Astrocyte of the hippocampus (primary cell): ENCODE measurements at regions not wholly inside any gene's neighbourhood (a gene's known extent, or its start where the extent isn't known, plus 50 kb on each side); places are given as distances from the start of the nearest gene placed in this dataset.

Experiments used
- DNase-seq: peaks from one replicate; pipeline ENCODE4 v3.0.0; 2011; ENCODE audit warnings: low read depth, low spot score

DNA sequence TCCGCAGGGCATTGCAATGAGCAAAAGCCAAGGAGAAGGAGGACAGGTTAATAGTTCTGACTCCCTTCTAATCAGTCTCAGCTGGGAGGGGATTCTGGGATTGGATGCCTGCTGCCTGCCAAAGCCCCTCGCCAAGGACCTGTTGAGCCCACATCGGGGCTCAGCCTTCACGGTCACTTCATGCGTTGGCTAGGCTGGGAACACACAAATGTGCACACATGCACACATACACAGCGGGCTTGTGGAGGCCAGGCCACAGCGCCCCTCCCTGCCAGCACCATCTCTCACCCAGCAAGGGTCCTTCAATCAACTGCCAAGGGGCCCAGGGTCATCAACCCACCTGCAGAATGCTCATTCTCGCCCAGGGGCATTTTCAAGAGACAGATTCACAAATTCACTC is 113.9 kb downstream of the C5orf15 start:
- no peak for DNase-seq

DNA sequence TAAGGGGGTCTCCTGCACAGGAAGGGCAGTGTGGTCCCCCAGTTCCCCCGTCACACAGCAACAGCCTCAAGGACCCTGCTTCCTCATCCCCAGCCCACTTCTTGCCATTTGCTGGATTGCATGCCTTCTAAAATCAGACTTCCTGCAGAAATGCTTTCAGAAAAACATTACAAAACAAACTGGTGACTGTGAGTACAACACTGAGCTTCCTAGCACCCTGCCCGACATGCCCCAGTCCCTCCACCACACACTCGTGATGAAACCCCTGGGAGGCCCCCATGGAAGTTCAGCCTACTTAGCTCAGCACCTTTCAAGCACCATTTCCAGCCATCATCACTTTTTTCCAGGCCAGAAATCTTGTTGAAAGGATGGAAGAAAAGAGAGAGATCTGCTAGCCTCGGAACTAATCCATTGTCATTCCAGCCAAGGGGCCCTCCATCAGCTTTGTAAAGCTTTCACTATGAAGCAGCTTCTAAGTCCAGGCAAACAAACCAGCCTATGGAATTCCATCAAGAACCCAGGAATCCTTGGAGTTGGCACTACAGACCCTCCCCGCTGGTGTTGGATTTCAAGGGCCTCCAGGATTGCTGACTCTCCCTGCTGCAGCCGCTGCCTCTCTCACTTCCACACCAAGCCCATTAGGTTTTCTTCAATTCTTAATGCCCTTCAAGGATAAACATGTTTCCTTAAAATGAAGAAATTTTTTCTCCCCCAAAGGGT is 114.6 kb downstream of the C5orf15 start:
- no peak for DNase-seq

DNA sequence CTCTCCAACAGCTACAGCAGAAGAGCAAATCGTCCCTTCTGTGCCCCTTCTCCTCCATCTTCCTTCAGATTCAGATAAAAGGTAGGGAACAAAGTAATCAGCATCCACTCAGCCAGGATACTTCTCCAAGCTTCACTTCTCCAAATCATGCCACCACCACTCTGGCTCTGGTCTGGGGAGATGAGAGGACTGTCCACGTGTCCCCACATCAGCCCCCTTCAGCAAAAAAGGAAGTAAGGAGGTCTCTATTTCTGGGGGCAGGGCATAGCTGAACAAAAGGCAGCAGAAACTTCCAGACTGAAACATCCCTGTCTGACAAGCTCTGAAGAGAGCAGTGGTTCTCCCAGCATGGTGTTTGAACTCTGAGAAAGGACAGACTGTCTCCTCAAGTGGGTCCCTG is 116.9 kb downstream of the C5orf15 start:
- DNase-seq: no peak

DNA sequence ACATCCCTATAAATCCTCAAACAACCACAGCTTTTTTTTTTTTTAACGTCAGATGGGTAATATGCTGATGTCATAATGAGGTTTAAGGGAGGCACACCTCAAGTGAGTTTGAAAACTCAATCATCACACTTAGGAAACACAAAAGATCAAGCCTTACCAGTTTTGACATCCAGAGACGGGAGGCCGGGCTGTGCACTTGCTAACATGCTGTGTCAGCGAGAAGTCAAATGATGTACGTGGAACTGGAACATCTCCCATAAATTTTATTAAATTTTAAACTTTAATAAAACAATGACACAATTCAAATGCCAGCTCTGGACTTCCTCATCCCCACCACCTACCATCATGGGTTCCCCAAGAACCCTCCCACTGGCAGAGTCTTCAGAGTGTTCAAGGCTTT is 117.6 kb downstream of the C5orf15 start:
- DNase-seq: no peak

DNA sequence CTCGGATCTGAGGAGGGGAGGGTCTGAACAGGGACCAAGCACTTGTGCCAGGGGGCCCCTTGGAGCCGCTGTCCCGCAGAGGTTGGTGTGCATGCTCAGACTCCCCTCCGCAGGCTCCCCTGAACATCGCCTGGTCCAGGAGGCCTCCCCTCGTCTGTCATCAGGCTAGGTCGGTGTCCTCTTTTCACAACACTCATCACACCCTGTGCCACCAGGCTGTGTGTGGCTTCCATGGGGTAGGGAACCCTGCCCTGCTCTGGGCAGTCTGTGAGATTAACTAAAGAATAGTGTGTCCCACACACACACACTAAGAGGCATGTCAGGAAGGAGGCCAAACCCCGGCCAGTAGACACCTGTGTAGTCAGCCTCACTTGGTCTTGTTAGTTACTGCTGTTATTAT is 119.3 kb downstream of the C5orf15 start:
- no peak for DNase-seq

DNA sequence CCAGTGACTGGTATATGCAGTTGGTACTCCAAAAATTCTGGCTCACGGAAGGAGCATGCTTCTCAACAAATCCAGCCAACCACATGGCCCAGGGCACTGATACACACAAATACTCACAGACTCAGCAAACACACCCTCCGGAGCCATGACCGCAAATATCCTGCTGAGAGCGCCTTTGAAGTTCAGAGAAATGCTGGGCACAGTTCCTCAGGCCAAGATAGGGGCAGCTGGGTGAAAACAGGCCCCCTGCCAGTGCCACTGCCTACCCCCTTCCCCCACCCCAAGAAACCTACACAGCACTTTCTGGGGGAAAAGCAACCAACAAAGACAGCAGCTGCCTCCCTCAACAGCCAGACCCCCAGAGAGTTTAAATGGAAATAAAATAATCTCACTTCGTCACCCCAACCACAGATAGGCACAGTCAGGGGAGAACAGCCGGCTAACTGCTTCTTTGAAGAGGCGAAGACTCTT is 120.0 kb downstream of the C5orf15 start:
- peak; percentile 82 for DNase-seq

DNA sequence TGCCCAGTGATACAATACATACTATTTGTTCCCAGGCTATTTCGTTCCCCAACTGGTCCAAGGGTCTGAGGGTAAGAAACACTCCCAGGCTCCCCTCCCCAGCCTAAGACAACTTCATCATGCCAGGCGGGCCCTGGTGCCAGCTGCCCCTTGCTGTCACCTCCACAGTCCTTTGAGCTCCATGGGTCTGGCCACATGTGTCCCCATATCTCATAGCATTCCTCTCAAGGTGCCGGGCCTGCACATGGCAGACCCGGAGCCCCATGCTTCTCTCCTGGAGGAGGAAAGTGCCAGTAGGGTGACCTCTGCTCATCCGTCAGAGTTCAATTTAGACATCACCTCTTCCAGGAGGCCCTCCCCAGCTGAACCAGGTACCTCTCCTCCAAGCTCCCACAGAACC is 120.5 kb downstream of the C5orf15 start:
- DNase-seq: no peak

DNA sequence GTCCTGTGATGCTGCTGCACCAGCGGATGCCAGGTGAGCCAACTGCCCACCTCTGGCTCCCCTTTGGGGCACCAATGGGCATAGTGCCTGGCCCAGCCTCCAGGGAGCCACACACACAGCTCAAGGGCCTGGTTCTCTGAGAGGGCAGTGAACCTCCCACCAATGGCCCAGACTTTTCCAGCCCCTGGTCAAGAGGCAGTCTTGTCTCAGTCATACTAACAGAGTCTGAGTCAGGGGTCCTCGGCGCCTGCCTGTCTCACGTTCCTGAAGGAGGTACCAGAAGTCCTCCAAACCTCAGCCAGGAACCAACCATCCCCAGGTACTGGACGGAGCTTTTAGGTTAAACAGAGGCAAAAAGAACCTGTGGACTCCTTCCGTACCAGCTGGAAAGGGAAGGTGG is 121.1 kb downstream of the C5orf15 start:
- no peak for DNase-seq

DNA sequence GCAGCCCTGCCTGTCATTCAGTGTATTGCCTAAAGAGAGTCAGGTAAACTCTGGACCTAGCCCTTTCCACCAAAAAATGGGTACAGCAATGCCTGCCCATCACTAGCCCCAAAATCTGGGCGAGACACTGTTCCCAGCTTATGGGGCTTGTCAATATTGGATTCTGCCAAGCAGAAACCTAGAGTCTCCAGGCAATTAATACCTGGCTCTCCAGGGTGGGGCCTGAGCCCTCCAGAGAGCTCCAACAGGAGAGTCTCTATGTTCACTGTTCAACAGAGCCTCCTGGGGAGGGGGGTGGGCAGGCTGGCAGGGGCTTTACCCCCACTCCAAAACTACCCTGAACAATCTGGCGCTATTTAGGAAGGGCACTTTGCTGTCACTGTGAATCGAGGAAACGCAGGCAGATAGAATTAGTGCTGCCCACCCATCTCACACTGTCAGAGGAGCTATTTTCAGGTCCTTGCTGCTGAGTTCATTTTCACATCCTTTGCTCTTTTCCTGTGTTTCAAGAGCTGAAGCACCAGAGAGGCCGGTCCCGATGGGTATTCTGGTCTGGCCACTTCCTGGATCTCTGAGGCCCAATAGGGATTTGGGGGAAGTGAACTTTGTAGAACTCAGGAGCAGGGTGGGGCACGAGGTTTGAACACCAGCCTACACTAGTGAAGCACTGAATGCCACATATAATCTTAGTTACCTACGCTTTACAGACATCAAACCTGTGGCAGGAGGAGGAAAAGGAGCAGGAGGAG is 121.8 kb downstream of the C5orf15 start:
- DNase-seq: no peak

DNA sequence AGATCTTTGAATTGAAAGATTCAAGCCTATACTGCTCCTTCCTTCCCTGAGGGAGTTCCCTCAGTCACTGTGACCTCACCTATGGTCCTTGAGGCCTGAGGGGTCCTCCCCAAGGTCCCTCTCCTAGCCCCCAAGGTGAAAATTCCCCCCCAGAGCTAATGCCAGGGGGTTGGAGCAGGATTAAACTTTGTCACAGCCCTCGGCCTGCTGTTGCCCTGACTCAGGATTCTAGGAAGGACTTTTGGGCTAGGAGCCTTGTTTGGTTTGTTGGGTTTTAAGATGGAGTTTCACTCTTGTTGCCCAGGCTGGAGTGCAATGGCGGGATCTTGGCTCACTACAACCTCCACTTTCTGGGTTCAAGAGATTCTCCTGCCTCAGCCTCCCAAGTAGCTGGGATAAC is 123.2 kb downstream of the C5orf15 start:
- DNase-seq: no peak

DNA sequence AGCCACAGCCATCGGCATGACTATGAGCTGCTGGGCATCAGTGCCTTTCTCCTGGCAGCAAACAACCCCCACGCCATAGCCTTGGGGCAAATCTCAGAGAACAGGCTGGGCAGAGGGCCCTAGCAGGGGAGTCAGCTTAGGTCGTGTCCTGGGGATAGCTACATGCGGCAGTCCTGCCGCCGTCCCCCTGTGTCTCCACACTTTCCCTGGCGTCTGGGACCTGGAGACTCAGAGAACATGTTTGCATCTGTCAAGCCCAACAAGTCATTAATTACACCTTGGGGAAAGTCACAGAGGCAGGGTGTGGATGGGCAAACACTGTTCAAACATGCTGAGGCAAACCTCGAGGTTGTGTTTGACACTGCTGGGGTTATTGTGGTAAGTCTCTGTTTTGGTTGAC is 123.6 kb downstream of the C5orf15 start:
- DNase-seq: peak; percentile 16

DNA sequence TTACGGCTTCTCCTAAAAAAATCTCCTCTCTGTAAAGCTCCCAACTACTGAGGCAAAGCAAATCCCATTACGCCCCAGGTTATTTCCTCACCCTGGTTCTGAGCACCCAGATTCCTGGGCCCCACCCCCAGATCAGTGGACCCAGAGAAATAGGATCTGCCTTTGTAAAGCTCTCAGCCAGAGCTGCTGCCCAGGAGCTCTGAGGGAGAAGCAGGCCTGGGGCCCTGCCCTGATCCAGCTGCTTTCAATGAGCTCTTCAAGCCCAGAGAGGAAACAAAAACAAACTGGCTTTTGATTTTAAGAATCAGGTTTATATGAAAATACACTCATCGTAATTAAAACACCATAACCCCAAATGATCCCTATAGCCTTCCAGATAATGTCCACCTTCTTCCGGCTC is 124.5 kb downstream of the C5orf15 start:
- no peak for DNase-seq

DNA sequence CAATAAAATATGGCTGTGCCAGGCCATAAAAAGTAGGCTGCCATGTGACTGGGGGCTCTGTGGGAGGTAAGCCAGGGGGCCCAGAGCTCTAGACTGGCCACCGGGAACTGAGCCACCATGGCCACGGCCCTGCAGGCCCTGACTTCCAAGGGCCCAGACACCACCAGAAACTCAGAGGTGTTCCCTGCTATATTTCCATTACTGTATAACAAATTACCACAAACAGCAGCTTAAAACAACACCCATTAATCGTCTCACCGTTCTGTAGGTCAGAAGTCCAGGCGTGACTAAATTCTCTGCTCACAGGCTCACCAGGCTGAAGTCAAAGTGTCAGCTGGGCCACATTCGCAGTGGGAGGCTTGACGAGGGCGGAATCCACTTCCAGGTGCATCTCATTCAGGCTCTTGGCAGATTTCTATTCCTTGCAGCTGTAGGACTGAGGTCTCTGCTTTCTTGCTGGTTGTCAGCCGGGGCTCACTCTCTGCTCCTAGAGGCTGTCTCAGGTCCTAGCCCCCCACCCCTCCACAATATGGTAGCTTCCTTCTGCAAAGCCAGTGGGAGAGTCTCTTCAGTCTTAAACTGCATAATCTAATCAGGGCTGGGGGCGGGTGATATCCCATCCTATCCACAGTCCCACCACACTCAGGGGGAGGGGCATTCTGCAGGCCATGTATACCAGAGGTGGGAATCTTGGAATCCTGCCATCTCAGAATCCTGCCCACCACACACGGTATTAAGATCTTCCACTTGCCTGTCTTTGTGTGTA is 125.4 kb downstream of the C5orf15 start:
- no peak for DNase-seq

DNA sequence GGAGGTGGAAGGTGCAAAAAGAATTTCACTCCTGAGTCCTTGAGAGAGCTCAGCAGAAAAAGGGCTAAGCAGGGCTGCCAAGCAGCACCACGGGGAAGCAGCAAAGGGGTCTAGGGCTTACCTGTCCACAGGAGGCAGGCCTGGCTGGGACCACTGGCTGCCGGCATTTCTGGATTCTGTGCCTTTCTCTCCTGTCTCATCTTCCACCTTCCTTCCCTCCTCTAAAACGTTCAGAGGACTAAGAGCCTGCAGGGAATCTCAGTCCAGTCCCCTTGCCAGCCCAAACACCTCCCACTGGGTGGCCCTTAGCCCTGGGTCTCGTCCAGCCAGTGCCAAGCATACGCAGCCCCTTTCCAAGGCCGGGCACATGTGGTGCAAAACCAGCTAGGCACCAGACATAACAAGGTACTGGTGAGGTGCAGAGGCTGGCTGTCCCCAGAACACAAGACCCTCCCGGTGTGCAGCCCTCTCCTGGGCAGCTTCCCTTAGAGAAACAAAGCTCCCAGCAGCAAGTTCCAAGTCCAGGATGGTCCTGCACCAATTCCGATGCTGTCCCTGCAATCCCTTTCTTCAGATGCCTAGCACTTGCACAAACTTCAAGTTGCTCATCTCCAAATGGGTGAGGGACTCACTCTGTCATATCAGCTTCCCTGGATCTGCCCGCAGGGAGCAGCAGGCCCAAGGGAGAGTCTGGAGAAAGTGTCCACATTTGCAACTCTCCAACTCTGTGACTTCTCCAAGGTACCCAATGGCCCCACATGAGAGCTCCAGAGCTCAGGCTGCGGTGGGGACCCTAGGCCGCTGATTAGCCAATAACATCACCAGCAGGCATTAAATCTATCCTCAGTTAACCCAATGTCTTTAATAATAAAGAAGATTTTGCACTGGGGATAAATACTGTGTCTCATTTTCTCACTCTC is 126.3 kb downstream of the C5orf15 start:
- DNase-seq: no peak

DNA sequence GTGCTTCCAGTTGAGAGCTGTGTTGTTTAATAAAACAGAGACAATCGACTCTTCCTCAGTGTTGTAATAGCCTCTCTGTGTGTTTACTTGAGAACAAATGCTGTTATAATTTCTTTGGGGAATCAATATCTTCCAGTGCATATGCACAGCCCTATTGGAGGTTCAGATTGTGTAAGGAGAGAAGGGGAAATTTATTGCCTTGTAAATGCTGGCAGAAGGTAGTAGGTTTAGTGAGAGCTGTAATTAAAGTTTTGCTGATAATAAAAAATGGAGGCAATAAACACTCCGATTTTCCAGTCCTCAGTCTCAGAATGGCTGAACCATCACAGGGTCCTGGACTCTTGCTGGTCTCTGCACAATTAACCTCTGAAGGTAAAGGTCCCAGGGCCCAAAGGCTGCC is 128.3 kb downstream of the C5orf15 start:
- DNase-seq: no peak

DNA sequence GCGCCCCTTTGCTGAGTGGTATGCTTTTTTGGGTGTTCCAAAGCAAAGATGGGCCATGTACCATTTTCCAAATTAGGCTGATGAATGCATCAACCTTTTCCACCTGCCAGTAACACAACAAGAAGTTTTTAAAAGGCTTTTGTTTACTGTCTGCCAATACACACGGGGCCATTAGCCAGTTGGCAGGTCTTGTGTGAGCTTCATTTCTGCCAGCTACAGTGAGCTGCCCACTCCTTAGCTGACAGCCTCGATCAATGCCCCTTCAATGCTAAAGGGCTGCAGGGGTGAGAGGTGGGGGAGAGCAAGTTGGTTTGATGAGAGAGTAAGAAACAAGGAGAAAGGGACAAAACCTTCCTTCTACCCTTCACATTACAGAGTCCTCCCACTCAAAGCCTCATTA is 128.7 kb downstream of the C5orf15 start:
- no peak for DNase-seq

DNA sequence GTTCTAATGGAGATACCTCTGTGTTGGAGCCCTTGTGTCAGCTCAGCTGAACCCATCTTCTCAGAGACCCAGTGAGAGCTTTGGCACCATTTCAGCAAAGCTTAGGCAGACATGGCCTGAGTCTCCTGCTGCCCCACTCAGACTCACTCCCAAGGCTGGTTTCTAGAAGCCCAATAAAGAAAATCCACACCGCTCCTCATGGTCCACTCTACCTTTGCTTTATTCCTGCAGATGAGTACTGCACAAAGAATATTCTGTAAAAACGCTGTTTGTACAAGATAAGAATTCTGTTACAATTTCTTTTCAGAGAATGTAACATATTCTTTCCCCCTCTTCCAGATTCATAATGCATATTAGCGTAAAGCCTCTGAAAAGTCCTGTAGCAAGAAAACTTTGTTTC is 129.3 kb downstream of the C5orf15 start:
- DNase-seq: no peak

DNA sequence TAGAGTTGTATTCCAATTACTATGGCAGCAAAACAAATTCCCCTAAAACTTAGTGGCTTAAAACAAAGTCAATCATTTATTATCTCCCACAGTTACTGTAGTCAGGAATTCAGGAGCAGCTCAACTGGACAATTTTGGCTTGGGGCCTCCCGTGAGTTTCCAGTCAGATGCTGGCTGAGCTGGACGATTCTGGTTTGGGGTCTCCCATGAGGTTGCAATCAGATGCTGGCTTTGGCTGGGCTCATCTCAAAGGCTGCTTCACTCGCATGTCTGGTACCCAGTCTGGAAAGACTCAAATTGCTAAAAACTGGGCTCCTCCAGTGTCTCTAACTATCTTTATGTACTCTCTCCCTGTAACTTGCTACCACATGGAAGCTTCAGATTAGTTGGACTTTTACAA is 130.1 kb downstream of the C5orf15 start:
- no peak for DNase-seq

DNA sequence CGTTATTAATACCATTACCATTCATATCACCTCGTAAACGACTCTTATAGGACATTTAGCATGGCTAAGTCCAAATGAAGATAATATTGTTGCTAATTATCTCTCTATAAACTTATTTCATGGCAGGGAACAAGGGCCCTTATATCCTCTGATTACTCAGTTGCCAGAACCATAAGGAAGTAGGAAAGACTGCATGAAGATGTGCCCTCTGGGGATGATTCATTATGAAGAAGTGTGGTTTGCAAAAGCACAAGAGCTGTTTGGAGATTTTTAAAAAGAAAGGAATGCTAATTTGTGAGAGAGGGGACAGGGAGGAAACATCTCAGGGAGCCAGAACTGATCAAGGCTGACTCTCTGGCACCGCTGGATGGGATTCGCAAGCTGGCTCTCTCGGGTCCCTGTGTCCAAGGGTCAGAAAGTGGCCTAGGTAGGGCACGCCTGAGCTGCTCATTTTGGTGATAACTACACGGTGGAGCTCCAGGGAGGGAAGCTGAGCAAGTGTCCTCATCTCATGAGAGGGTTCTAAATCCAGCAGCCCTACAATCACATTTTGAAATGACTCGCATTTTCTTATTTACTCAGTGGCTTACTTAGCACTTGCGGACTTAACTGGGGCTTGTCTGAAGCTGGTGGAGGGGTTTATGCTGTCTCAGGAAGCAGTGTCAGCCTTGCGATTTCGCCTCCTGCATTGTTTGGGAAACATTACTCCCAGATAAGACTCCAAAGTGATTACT is 136.8 kb downstream of the C5orf15 start:
- DNase-seq: no peak

DNA sequence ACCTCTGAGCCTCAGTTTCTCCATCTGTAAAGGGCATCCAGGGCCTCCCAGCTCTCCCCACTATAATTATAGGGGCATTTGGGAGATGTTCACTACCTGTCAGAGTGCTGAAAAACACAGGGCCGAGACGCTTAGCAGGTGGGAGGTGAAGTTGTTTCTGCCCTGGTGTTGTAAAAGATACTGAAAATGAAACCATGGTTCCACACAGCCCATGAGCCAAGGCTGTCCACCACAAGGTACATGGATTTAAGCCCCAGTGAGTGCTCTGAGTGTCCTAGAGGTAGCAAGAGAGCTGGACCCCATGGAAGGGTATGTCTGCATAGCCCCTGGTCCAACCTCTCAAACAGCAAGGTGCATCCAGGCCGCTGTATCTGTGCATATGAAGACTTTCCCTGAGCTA is 137.5 kb downstream of the C5orf15 start:
- no peak for DNase-seq

DNA sequence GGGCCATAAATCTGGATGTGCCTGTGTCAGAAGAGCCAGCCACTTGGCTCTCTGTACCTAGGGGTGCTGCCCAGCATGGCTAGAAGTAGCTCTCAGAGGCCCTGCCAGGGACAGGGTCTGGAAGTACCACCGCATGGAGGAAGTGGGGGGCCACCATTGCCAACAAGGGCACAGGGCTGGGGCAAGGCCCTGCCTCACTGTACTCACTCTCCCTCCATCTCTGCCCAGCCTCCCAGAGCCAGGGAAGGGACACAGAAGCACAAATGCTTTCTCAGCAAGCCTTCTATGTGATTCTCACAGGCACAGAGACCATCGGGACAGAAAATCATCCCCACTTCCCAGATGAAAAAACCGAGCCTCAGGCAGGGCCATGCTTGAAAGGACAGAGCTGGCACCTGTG is 138.1 kb downstream of the C5orf15 start:
- no peak for DNase-seq
